Kidney (tissue), 13 donors: ENCODE measurements at regions not wholly inside any gene's neighbourhood (a gene's known extent, or its start where the extent isn't known, plus 50 kb on each side); places are given as distances from the start of the nearest gene placed in this dataset.
A peak's percentile ranks its signal among the peaks of the same experiment; 100 is the strongest.

ENCODE experiments used
- DNase-seq, 5 donors: peaks; one replicate each; pipeline ENCODE4 v3.0.0-alpha.2; 2013 to 2020
- FAIRE-seq: peaks from 2 replicates; lab custom pipeline; 2012; peaks lifted over from hg19 to GRCh38; lab: Jason Lieb, UNC
- H3K27ac ChIP-seq, 2 donors: one replicate each; pipeline ENCODE4 v1.7.0; 2013; ENCODE audit warnings: low read depth in 2 of 2, low read length in 2 of 2, inconsistent platforms in 1 of 2
- H3K27me3 ChIP-seq: one replicate; pipeline ENCODE4 v1.7.1; 2013; ENCODE audit warnings: low read length, inconsistent platforms; ENCODE audit not compliant: control insufficient read depth, insufficient read depth
- H3K36me3 ChIP-seq, 3 donors: one replicate each; pipeline versions ENCODE4 v1.7.0 to v1.7.1; 2013; ENCODE audit warnings: low read length in 3 of 3, control low read depth in 1 of 3, inconsistent platforms in 1 of 3; ENCODE audit not compliant: insufficient read depth in 3 of 3, control insufficient read depth in 2 of 3
- H3K4me1 ChIP-seq, 3 donors: one replicate each; pipeline versions ENCODE4 v1.7.0 to v1.7.1; 2013; ENCODE audit warnings: low read length in 3 of 3, inconsistent platforms in 1 of 3, low read depth in 1 of 3; ENCODE audit not compliant: control insufficient read depth in 2 of 3, insufficient read depth in 2 of 3
- H3K4me3 ChIP-seq, 3 donors: one replicate each; pipeline versions ENCODE4 v1.7.0 to v1.8.1; 2013; ENCODE audit warnings: low read length in 3 of 3, control low read depth in 1 of 3, inconsistent platforms in 1 of 3
- H3K9ac ChIP-seq, 3 donors: one replicate each; pipeline versions ENCODE4 v1.7.0 to v1.7.1; 2013; ENCODE audit warnings: low read length in 3 of 3, control low read depth in 1 of 3, inconsistent platforms in 1 of 3
- H3K9me3 ChIP-seq, 3 donors: one replicate each; pipeline versions ENCODE4 v1.7.0 to v1.7.1; 2013; ENCODE audit warnings: low read length in 3 of 3, control low read depth in 1 of 3, inconsistent platforms in 1 of 3; ENCODE audit not compliant: control insufficient read depth in 2 of 3, insufficient read depth in 1 of 3
- intact Hi-C: fragments of 100-400 bp; cut with DNase I; formaldehyde crosslinking; loops from one replicate; pipeline ENCODE4 v1.11.1; 2022
- TF ChIP-seq, protein P1 (sequence below): IDR thresholded peaks from 3 replicates; pipeline ENCODE4 v1.5.1; 2012; ENCODE audit warnings: mild to moderate bottlenecking, moderate library complexity, borderline replicate concordance; ENCODE audit not compliant: insufficient read depth; ENCODE audit errors: extremely low read depth
- donor health status: control.
- donor health status: control.
- donor health status: control.
- donor health status: control.
- donor health status: control.
- donor health status: DM: yes; HTN: yes; CAD: no.
- donor health status: Normal renal cell carcinoma (clear cell type).

DNA sequence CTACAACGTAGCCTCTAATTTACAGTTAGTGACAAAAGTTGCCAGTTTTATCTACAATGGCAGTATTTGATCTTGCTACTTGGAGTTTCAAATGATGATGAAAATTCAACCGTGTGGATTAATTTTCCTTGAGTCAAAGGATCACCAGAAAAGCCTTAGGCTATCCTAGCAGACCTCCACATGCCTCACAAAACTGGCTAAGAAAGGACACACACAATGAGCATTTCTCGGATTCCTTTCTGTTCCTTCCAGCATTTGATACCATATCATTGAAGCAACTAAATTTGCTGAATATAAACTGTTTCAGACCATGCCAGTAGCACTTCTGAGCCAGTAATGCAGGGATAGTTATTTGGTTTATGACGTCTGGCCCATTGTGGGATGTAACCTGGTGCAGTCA, 587.4 kb upstream of the MDFIC2 start:
- Histone ChIP-seq H3K9ac (no peak overlapping the region), H3K27me3 (no peaks in the 10 kb centered on the region), H3K4me1 (no peaks in the 10 kb centered on the region), H3K9me3 (peaks cover 0 to 6% (median 3%) of the 10 kb centered on the region in 3 donors), H3K4me3 (no peak overlapping the region), H3K36me3 (no peaks in the 10 kb centered on the region), H3K27ac (no peak overlapping the region)
- intact Hi-C loops = no loop called here
- FAIRE-seq = no peak
- TF ChIP-seq, protein P1, sequence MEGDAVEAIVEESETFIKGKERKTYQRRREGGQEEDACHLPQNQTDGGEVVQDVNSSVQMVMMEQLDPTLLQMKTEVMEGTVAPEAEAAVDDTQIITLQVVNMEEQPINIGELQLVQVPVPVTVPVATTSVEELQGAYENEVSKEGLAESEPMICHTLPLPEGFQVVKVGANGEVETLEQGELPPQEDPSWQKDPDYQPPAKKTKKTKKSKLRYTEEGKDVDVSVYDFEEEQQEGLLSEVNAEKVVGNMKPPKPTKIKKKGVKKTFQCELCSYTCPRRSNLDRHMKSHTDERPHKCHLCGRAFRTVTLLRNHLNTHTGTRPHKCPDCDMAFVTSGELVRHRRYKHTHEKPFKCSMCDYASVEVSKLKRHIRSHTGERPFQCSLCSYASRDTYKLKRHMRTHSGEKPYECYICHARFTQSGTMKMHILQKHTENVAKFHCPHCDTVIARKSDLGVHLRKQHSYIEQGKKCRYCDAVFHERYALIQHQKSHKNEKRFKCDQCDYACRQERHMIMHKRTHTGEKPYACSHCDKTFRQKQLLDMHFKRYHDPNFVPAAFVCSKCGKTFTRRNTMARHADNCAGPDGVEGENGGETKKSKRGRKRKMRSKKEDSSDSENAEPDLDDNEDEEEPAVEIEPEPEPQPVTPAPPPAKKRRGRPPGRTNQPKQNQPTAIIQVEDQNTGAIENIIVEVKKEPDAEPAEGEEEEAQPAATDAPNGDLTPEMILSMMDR = no peak
- no peak for DNase-seq

DNA sequence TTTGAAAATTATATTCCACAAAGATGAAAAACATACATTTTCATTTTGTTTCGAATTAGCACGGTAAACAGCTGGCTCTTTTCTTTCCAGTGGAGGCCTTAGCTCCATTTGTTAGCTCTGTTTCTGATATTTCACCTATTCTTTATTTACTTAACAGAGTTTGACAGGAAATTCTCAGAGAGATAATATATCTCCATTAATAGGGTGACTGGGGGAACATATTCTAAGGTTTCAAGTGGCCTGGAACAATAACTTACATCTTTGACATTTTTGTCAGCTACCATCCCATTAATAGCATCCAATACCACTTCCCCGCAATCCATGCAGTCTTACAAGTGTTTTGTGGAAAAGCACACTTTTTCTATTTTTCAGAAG, 577.6 kb upstream of the MDFIC2 start:
- no peak overlapping the region for H3K9ac ChIP-seq
- no peaks in the 10 kb centered on the region for H3K36me3 ChIP-seq
- no peaks in the 10 kb centered on the region for H3K4me1 ChIP-seq
- H3K4me3 ChIP-seq = no peak overlapping the region
- FAIRE-seq = no peak
- peak overlapping the region in 1 of 2 donors; percentile 37 for H3K27ac ChIP-seq
- intact Hi-C loops = no loop called here
- H3K9me3 ChIP-seq = no peaks in the 10 kb centered on the region
- TF ChIP-seq, protein P1 = no peak
- H3K27me3 ChIP-seq = no peaks in the 10 kb centered on the region
- peak in 3 of 5 donors; percentile 11 to 69 (median 53) for DNase-seq

DNA sequence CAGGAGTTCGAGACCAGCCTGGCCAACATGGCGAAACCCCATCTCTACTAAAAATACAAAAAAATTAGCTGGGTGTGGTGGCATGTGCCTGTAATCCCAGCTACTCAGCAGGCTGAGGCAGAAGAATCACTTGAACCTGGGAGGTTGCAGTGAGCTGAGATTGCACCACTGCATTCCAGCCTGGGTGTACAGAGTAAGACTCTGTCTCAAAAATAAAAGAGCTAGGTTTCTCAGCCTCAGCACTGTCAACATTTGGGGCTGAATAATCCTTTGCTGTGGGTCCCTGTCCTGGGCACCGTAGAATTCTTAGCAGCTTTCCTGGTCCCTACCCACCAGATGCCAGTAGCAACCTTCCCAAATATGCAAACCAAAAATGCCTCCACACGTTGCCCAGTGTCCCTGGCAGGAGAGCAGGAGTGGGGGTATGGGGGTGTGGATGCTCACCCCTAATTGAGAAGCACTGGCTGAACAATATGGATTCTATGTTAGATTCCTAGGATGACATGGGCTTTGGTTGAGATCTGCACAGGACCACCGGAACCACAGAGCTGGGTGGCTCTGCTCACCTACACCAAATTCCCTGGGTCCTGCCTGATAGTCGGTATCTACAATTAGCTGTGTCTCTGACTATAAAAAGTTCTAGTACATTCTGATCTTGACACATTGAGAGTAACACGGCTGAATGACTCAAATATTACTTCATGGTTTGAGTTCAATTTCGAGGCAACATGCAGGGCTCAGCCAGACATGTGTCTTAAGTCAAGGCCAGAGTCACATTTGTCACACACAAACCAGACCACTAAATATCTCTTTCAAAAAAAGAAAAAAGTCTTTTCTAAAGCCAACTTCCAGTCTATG, 577.0 kb upstream of the MDFIC2 start:
- Histone ChIP-seq H3K9me3 (no peaks in the 10 kb centered on the region), H3K4me3 (no peak overlapping the region), H3K4me1 (no peaks in the 10 kb centered on the region), H3K36me3 (no peaks in the 10 kb centered on the region), H3K27ac (peak overlapping the region in 1 of 2 donors; percentile 37), H3K27me3 (no peaks in the 10 kb centered on the region), H3K9ac (no peak overlapping the region)
- TF ChIP-seq, protein P1 = no peak
- intact Hi-C loops = no loop called here
- DNase-seq (no peak), FAIRE-seq (no peak)

DNA sequence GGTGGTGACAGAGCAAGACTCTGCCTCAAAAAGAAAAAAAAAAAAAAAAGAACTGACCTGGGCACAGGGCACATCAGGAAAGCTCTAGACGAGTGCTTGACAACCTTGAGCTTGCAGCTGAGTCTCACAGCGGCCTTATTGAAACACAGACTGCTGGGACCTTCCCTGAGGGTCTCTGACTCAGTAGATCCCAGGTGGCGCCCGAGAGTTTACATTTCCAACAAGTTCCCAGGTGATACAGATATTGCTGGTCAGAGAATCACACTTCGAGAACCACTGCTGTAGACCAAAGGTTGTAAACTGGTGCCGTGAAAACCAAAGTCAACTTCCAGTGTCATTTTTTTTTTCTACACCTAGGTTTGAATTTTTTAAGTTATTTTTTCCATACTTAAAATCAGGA, 573.2 kb upstream of the MDFIC2 start:
- Histone ChIP-seq H3K27me3 (no peaks in the 10 kb centered on the region), H3K9me3 (no peaks in the 10 kb centered on the region), H3K27ac (no peak overlapping the region), H3K4me3 (no peak overlapping the region), H3K4me1 (no peaks in the 10 kb centered on the region), H3K9ac (no peak overlapping the region), H3K36me3 (no peaks in the 10 kb centered on the region)
- intact Hi-C loops = no loop called here
- FAIRE-seq (no peak), DNase-seq (no peak)
- TF ChIP-seq, protein P1 = no peak
